HepG2 (cell line): ENCODE measurements at regions not wholly inside any gene's neighbourhood (a gene's known extent, or its start where the extent isn't known, plus 50 kb on each side); places are given as distances from the start of the nearest gene placed in this dataset.

Experiments used
- ATAC-seq: fragments of 200-7000 bp; cut with Tn5 transposase; 3 replicates; pipeline ENCODE4 v1.9.1; 2020; ENCODE audit warnings: mild to moderate bottlenecking, moderate library complexity
- BruUV-seq: library from RNA; stranded (reverse); fragments of 400-500 nt; replicated peaks from 2 replicates; lab custom pipeline; 2021; lab: Mats Ljungman, UMichigan
- CTCF ChIA-PET: fragments of 300-600 bp; formaldehyde crosslinking; extraction: SDS; loops from one replicate; lab custom pipeline; 2021; ENCODE audit warnings: low total read pairs, inconsistent platforms, low intra/inter-chr PET ratio; lab: Yijun Ruan, JAX
- POLR2A ChIA-PET: fragments of 350-600 bp; sonication (Branson Sonifier 250); formaldehyde crosslinking; loops from one replicate; lab custom pipeline; 2020; ENCODE audit warnings: antibody characterized with exemption, inconsistent platforms; lab: Yijun Ruan, JAX
- DNase-seq: peaks from one replicate; pipeline ENCODE4 v3.0.0-alpha.2; 2015; ENCODE audit warnings: low spot score
- FAIRE-seq: peaks from 3 replicates; lab custom pipeline; 2011; peaks lifted over from hg19 to GRCh38; lab: Jason Lieb, UNC
- H2AFZ ChIP-seq: one replicate; pipeline ENCODE4 v1.6.1; 2011; ENCODE audit warnings: low read length, inconsistent platforms
- H3K27ac ChIP-seq: fragments of 300-600 bp; 3 replicates; pipeline ENCODE4 v1.8.0; 2011; ENCODE audit warnings: mixed run types, mild to moderate bottlenecking, mixed read lengths, low read length, inconsistent platforms; ENCODE audit not compliant: insufficient read depth; ENCODE audit errors: extremely low read length
- H3K27me3 ChIP-seq, 2 experiments: fragments of 200-600 bp in 1 of 2; 2 replicates in 1 of 2; 3 replicates in 1 of 2; pipeline versions ENCODE4 v1.6.0 to v1.8.0; 2011; ENCODE audit warnings: low read length in 2 of 2, mild to moderate bottlenecking in 2 of 2, moderate library complexity in 2 of 2, inconsistent platforms in 1 of 2; ENCODE audit not compliant: insufficient read depth in 2 of 2, control insufficient read depth in 1 of 2
- H3K36me3 ChIP-seq, 2 experiments: fragments of 200-600 bp in 1 of 2; replicated peaks in 1 of 2; 2 replicates in 1 of 2; 3 replicates in 1 of 2; pipeline versions ENCODE4 v1.5.1 to v1.8.0; 2011; ENCODE audit warnings: low read length in 2 of 2, inconsistent platforms in 1 of 2; ENCODE audit not compliant: insufficient read depth in 2 of 2, control insufficient read depth in 1 of 2
- H3K4me1 ChIP-seq: 2 replicates; pipeline ENCODE4 v1.5.1; 2012; ENCODE audit warnings: low read length, inconsistent platforms; ENCODE audit not compliant: insufficient read depth
- H3K4me2 ChIP-seq: 2 replicates; pipeline ENCODE4 v1.6.0; 2011; ENCODE audit warnings: low read depth, low read length, inconsistent platforms
- H3K4me3 ChIP-seq, 3 experiments: fragments of 200-600 bp in 1 of 3; sonication (generic), shearing (Covaris generic) in 1 of 3; replicated peaks in 1 of 3; 2 replicates each; pipeline ENCODE4 v1.5.1; 2011 to 2016; ENCODE audit warnings: low read length in 3 of 3, inconsistent platforms in 2 of 3, low read depth in 2 of 3, mild to moderate bottlenecking in 2 of 3, control low read depth in 1 of 3, mixed read lengths in 1 of 3; ENCODE audit not compliant: insufficient read depth in 1 of 3
- H3K79me2 ChIP-seq: one replicate; pipeline ENCODE4 v1.6.1; 2011; ENCODE audit warnings: low read length, inconsistent platforms; ENCODE audit not compliant: insufficient read depth
- H3K9ac ChIP-seq: 2 replicates; pipeline ENCODE4 v1.6.0; 2011; ENCODE audit warnings: mild to moderate bottlenecking, low read depth, low read length, inconsistent platforms; ENCODE audit not compliant: insufficient read depth
- H3K9me3 ChIP-seq: 2 replicates; pipeline ENCODE4 v1.5.1; 2012; ENCODE audit warnings: mild to moderate bottlenecking, low read length
- H4K20me1 ChIP-seq: 2 replicates; pipeline ENCODE4 v1.6.0; 2011; ENCODE audit warnings: inconsistent platforms, mild to moderate bottlenecking, low read length, moderate library complexity; ENCODE audit not compliant: insufficient read depth
- EP300 ChIP-seq, 3 experiments: sonication (generic) in 1 of 3; formaldehyde crosslinking in 1 of 3; IDR thresholded peaks; 2 replicates each; pipeline versions ENCODE4 v1.5.1 to v1.6.1; 2011 to 2020; ENCODE audit warnings: low read depth in 2 of 3, low read length in 2 of 3, borderline replicate concordance in 1 of 3, improper control_type of control experiment in 1 of 3, mild to moderate bottlenecking in 1 of 3, missing genetic modification reagents in 1 of 3, moderate library complexity in 1 of 3
- KAT8 ChIP-seq: IDR thresholded peaks from 2 replicates; pipeline ENCODE4 v1.6.1; 2016; ENCODE audit warnings: missing genetic modification reagents, missing compliant biosample characterization
- NKX3-1 ChIP-seq: sonication (generic); formaldehyde crosslinking; IDR thresholded peaks from 2 replicates; pipeline ENCODE4 v1.5.0; 2020; ENCODE audit warnings: missing genetic modification reagents
- PAF1 ChIP-seq: IDR thresholded peaks from 2 replicates; pipeline ENCODE4 v1.6.1; 2016; ENCODE audit warnings: missing genetic modification reagents, missing compliant biosample characterization
- PLRG1 ChIP-seq: fragments of 450-650 bp; conservative IDR thresholded peaks from 2 replicates; pipeline ENCODE4 v1.6.1; 2016
- POLR2A ChIP-seq, 2 experiments: IDR thresholded peaks; 2 replicates each; pipeline ENCODE4 v1.6.1; 2011; ENCODE audit warnings: low read depth in 2 of 2, low read length in 2 of 2, mild to moderate bottlenecking in 1 of 2, moderate library complexity in 1 of 2; ENCODE audit not compliant: insufficient read depth in 1 of 2
- SCMH1 ChIP-seq: sonication (generic); formaldehyde crosslinking; IDR thresholded peaks from 2 replicates; pipeline ENCODE4 v1.9.0; 2021; ENCODE audit warnings: missing genetic modification reagents, mild to moderate bottlenecking, borderline replicate concordance
- ZFP41 ChIP-seq: sonication (generic); formaldehyde crosslinking; IDR thresholded peaks from 2 replicates; pipeline ENCODE4 v1.4.0; 2020; ENCODE audit warnings: mild to moderate bottlenecking, missing genetic modification reagents, borderline replicate concordance
- ZNF550 ChIP-seq: sonication (generic); formaldehyde crosslinking; IDR thresholded peaks from 2 replicates; pipeline ENCODE4 v1.4.0; 2020; ENCODE audit warnings: mild to moderate bottlenecking, missing genetic modification reagents, borderline replicate concordance
- ZNF598 ChIP-seq: sonication (generic); formaldehyde crosslinking; IDR thresholded peaks from 2 replicates; pipeline ENCODE4 v1.5.1; 2020; ENCODE audit warnings: mild to moderate bottlenecking, missing genetic modification reagents, borderline replicate concordance
- WGBS: methylation state at CpG from one replicate; pipeline ENCODE4 v1.1.6; 2017; ENCODE audit warnings: low lambda C conversion rate; 5-methylcytosine and 5-hydroxymethylcytosine counted together
- in situ Hi-C: cut with HindIII; loops from 2 replicates; pipeline ENCODE4 v1.10.0; 2017; ENCODE audit warnings: low pct_unique_long_range_greater_than_20kb; ENCODE audit not compliant: extremely low pct_ligation_motif_present
- intact Hi-C: fragments of 100-400 bp; cut with micrococcal nuclease; formaldehyde crosslinking; loops from one replicate; pipeline ENCODE4 v1.10.0; 2022; ENCODE audit not compliant: unreplicated experiment
- TF ChIP-seq, protein P1 (sequence below): IDR thresholded peaks from 2 replicates; pipeline ENCODE4 v1.6.1; 2018; ENCODE audit warnings: missing genetic modification reagents, mild to moderate bottlenecking, missing compliant biosample characterization
- TF ChIP-seq, protein P2 (sequence below), 2 experiments: sonication (generic) in 1 of 2; formaldehyde crosslinking in 1 of 2; IDR thresholded peaks; 2 replicates each; pipeline versions ENCODE4 v1.5.1 to v1.6.1; 2011 to 2020; ENCODE audit warnings: borderline replicate concordance in 1 of 2, low read depth in 1 of 2, low read length in 1 of 2, mild to moderate bottlenecking in 1 of 2, missing genetic modification reagents in 1 of 2, moderate library complexity in 1 of 2

DNA sequence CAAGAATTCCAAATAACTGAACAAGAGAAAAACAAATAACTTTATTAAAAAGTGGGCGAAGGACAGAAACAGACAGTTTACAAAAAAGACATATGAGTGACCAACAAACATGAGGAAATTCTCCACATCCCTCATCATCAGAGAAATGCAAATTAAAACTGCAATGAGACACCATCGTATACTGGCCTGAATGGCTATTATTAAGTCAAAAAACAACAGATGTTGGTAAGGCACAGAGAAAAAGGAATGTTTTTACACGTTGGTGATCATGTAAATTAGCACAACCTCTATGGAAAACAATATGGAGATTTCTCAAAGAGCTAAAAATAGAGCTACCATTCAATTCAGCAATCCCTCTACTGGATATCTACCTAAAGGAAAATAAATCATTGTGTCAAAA is 1260.4 kb upstream of the ALCAM start:
- Histone ChIP-seq H3K27ac (no peak overlapping the region), H3K36me3 (no peaks in the 10 kb centered on the region), H3K27me3 (no peaks in the 10 kb centered on the region), H3K79me2 (no peaks in the 10 kb centered on the region), H3K9me3 (no peaks in the 10 kb centered on the region), H3K4me3 (no peak overlapping the region), H2AFZ (no peak overlapping the region), H3K9ac (no peak overlapping the region), H4K20me1 (no peaks in the 10 kb centered on the region), H3K4me1 (no peaks in the 10 kb centered on the region), H3K4me2 (no peak overlapping the region)
- no peak for DNase-seq
- intact Hi-C loops: no loop called here
- no peak for FAIRE-seq
- TF ChIP-seq SCMH1 (CRISPR knock-in tag) (no peak), PAF1 (no peak), ZNF550 (CRISPR knock-in tag) (no peak)
- ChIA-PET CTCF (no interaction called here), POLR2A (no interaction called here)
- no TSS peak for BruUV-seq
- 0% methylated on average over 3 of the region's 3 CpGs for WGBS
- in situ Hi-C loops: no loop called here
- ATAC-seq: no peak

DNA sequence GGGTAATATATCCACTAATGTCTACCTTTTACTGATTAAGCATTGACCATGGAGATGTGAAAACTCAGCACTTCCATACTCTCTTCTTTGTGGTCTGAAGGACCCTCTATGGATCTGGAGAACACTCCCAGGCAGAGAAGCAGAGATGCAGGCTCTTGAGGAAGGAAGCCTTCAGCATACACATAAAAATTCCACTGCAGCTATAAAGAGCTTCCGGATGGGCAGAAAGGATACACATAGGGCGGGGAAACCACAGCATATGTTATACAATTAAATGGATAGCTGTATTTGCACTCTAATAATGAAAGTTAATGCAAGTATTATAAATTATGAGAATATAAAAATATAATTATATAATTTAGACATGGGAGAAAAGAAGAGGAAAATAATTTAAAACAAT is 1258.2 kb upstream of the ALCAM start:
- ATAC-seq: no peak
- H3K9ac ChIP-seq: no peak overlapping the region
- H3K36me3 ChIP-seq: no peaks in the 10 kb centered on the region
- no peaks in the 10 kb centered on the region for H3K79me2 ChIP-seq
- H2AFZ ChIP-seq: no peak overlapping the region
- intact Hi-C loops: no loop called here
- H4K20me1 ChIP-seq: no peaks in the 10 kb centered on the region
- in situ Hi-C loops: no loop called here
- POLR2A ChIA-PET: no interaction called here
- H3K9me3 ChIP-seq: 0 out of 2 replicates have a peak, but pooled peaks cover under 1% of the 10 kb centered on the region
- TF ChIP-seq NKX3-1 (CRISPR knock-in tag) (no peak), KAT8 (no peak), POLR2A (IDR thresholded peaks at IDR 0.05; ENCODE audit: insufficient read depth in 1 of 2, low read depth in 2 of 2, low read length in 2 of 2) (no peak), ZNF598 (no peak), ZFP41 (CRISPR knock-in tag) (no peak), PLRG1 (no peak), EP300 (IDR thresholded peaks at IDR 0.05; ENCODE audit: low read depth in 2 of 2, low read length in 2 of 2) (no peak), EP300 (CRISPR knock-in tag; IDR thresholded peaks at IDR 0.05; ENCODE audit: borderline replicate concordance) (no peak)
- TF ChIP-seq, protein P1, sequence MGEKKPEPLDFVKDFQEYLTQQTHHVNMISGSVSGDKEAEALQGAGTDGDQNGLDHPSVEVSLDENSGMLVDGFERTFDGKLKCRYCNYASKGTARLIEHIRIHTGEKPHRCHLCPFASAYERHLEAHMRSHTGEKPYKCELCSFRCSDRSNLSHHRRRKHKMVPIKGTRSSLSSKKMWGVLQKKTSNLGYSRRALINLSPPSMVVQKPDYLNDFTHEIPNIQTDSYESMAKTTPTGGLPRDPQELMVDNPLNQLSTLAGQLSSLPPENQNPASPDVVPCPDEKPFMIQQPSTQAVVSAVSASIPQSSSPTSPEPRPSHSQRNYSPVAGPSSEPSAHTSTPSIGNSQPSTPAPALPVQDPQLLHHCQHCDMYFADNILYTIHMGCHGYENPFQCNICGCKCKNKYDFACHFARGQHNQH (CRISPR knock-in tag): no peak
- TF ChIP-seq, protein P2, sequence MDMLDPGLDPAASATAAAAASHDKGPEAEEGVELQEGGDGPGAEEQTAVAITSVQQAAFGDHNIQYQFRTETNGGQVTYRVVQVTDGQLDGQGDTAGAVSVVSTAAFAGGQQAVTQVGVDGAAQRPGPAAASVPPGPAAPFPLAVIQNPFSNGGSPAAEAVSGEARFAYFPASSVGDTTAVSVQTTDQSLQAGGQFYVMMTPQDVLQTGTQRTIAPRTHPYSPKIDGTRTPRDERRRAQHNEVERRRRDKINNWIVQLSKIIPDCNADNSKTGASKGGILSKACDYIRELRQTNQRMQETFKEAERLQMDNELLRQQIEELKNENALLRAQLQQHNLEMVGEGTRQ (IDR thresholded peaks at IDR 0.05; ENCODE audit: low read depth, low read length): no peak
- TF ChIP-seq, protein P2 (CRISPR knock-in tag; IDR thresholded peaks at IDR 0.05; ENCODE audit: borderline replicate concordance): no peak
- TF ChIP-seq, all 625 proteins: peak for 0
- H3K4me2 ChIP-seq: no peak overlapping the region
- BruUV-seq: no TSS peak
- no peak for FAIRE-seq
- no peaks in the 10 kb centered on the region for H3K4me1 ChIP-seq
- no peak overlapping the region for H3K27ac ChIP-seq
- DNase-seq: no peak
- H3K27me3 ChIP-seq: no peaks in the 10 kb centered on the region
- 74% methylated on average over 2 of the region's 2 CpGs for WGBS
- no peak overlapping the region for H3K4me3 ChIP-seq
- CTCF ChIA-PET: no interaction called here
